ENCODE measurements at regions not wholly inside any gene's neighbourhood (a gene's known extent, or its start where the extent isn't known, plus 50 kb on each side); places are given as distances from the start of the nearest gene placed in this dataset.

DNA sequence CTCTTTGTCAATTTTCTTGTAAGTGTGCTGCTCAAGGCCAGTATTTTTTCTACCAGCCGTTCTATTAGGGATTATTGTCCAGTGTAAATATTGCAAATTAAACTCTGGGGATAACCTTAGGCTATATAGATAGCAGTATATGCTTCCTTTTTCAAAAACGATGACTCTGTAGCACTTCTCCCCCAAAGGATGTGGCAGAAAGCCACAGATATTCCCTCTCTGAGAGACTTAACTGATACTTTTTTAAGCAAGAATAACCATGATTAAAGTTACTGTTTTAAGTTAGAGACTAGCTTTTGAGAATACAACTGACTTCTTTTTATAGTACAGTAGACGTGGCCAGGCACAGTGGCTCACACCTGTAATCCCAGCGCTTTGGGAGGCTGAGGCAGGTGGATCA, 130.0 kb downstream of the FHIP1A start (continued):
- TF ChIP-seq, protein P1, sequence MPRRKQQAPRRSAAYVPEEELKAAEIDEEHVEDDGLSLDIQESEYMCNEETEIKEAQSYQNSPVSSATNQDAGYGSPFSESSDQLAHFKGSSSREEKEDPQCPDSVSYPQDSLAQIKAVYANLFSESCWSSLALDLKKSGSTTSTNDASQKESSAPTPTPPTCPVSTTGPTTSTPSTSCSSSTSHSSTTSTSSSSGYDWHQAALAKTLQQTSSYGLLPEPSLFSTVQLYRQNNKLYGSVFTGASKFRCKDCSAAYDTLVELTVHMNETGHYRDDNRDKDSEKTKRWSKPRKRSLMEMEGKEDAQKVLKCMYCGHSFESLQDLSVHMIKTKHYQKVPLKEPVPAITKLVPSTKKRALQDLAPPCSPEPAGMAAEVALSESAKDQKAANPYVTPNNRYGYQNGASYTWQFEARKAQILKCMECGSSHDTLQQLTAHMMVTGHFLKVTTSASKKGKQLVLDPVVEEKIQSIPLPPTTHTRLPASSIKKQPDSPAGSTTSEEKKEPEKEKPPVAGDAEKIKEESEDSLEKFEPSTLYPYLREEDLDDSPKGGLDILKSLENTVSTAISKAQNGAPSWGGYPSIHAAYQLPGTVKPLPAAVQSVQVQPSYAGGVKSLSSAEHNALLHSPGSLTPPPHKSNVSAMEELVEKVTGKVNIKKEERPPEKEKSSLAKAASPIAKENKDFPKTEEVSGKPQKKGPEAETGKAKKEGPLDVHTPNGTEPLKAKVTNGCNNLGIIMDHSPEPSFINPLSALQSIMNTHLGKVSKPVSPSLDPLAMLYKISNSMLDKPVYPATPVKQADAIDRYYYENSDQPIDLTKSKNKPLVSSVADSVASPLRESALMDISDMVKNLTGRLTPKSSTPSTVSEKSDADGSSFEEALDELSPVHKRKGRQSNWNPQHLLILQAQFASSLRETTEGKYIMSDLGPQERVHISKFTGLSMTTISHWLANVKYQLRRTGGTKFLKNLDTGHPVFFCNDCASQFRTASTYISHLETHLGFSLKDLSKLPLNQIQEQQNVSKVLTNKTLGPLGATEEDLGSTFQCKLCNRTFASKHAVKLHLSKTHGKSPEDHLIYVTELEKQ (CRISPR knock-in tag; IDR thresholded peaks at IDR 0.05): no peak
- TF ChIP-seq BHLHE40 (IDR thresholded peaks at IDR 0.05; ENCODE audit: low read length) (no peak), HSF4 (CRISPR knock-in tag; IDR thresholded peaks at IDR 0.05; ENCODE audit: borderline replicate concordance) (no peak), ERF (CRISPR knock-in tag; IDR thresholded peaks at IDR 0.05) (no peak), PYGO2 (tag; IDR thresholded peaks at IDR 0.05) (no peak), GATA2 (CRISPR knock-in tag; IDR thresholded peaks at IDR 0.05) (no peak), SNRNP70 (optimal IDR thresholded peaks at IDR 0.05; ENCODE audit: low read depth, low read length) (no peak), ZNF436 (CRISPR knock-in tag; IDR thresholded peaks at IDR 0.05) (no peak), KAT8 (IDR thresholded peaks at IDR 0.05; ENCODE audit: low read depth) (no peak), SETDB1 (IDR thresholded peaks at IDR 0.05; ENCODE audit: low read length) (no peak), NCOA4 (IDR thresholded peaks at IDR 0.05; ENCODE audit: partially characterized antibody) (no peak)
- TF ChIP-seq, protein P2, sequence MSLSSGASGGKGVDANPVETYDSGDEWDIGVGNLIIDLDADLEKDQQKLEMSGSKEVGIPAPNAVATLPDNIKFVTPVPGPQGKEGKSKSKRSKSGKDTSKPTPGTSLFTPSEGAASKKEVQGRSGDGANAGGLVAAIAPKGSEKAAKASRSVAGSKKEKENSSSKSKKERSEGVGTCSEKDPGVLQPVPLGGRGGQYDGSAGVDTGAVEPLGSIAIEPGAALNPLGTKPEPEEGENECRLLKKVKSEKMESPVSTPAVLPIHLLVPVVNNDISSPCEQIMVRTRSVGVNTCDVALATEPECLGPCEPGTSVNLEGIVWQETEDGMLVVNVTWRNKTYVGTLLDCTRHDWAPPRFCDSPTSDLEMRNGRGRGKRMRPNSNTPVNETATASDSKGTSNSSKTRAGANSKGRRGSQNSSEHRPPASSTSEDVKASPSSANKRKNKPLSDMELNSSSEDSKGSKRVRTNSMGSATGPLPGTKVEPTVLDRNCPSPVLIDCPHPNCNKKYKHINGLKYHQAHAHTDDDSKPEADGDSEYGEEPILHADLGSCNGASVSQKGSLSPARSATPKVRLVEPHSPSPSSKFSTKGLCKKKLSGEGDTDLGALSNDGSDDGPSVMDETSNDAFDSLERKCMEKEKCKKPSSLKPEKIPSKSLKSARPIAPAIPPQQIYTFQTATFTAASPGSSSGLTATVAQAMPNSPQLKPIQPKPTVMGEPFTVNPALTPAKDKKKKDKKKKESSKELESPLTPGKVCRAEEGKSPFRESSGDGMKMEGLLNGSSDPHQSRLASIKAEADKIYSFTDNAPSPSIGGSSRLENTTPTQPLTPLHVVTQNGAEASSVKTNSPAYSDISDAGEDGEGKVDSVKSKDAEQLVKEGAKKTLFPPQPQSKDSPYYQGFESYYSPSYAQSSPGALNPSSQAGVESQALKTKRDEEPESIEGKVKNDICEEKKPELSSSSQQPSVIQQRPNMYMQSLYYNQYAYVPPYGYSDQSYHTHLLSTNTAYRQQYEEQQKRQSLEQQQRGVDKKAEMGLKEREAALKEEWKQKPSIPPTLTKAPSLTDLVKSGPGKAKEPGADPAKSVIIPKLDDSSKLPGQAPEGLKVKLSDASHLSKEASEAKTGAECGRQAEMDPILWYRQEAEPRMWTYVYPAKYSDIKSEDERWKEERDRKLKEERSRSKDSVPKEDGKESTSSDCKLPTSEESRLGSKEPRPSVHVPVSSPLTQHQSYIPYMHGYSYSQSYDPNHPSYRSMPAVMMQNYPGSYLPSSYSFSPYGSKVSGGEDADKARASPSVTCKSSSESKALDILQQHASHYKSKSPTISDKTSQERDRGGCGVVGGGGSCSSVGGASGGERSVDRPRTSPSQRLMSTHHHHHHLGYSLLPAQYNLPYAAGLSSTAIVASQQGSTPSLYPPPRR (CRISPR knock-in tag; IDR thresholded peaks at IDR 0.05; ENCODE audit: borderline replicate concordance): no peak
